ENCODE measurements at regions not wholly inside any gene's neighbourhood (a gene's known extent, or its start where the extent isn't known, plus 50 kb on each side); places are given as distances from the start of the nearest gene placed in this dataset.

DNA sequence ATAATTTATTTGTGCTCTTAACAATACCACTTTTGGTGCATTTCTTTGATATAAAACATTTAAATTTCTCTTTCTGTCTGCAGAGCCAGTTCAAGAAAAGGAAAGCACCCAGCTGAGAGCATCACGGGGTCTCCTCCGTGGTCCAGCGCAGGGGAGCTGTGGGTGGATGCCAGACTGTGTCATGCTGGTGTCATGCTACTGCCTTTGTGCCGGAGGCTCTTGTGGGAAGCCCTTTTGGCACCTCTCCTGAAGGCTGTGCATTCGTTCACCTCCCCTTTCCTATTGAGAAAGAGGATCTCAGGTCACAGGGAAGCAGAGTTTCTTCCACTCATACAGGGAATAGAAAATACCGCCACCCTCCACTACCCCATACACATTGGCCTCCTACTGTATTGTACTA, 450.4 kb downstream of the GALR1 start:
- peak; percentile 53 for DNase-seq (ENCODE audit: low read depth)
- in situ Hi-C loops (cut with HindIII; ENCODE audit: low sequenced_read_pairs) = no loop called here
- H3K4me3 ChIP-seq (ENCODE audit: low read depth, low read length) = no peak overlapping the region
- TF ChIP-seq, protein P1, sequence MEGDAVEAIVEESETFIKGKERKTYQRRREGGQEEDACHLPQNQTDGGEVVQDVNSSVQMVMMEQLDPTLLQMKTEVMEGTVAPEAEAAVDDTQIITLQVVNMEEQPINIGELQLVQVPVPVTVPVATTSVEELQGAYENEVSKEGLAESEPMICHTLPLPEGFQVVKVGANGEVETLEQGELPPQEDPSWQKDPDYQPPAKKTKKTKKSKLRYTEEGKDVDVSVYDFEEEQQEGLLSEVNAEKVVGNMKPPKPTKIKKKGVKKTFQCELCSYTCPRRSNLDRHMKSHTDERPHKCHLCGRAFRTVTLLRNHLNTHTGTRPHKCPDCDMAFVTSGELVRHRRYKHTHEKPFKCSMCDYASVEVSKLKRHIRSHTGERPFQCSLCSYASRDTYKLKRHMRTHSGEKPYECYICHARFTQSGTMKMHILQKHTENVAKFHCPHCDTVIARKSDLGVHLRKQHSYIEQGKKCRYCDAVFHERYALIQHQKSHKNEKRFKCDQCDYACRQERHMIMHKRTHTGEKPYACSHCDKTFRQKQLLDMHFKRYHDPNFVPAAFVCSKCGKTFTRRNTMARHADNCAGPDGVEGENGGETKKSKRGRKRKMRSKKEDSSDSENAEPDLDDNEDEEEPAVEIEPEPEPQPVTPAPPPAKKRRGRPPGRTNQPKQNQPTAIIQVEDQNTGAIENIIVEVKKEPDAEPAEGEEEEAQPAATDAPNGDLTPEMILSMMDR (IDR thresholded peaks at IDR 0.05; ENCODE audit: low read depth, low read length, missing control alignments) = no peak

DNA sequence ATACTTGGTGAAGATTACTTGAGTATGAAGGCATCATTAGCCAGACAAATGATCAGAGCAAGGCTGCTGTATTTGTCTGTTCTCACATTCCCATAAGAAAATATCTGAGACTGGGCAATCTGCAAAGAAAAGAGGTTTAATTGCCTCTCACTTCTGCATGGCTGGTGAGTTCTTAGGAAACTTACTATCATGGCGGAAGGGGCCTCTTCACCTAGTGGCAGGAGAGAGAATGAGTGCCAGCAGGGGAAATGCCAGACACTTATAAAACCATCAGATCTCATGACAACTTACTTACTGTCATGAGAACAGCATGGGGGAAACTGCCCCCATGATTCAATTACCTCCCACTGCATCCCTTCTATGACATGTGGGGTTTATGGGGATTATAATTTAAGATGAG, 452.3 kb downstream of the GALR1 start:
- H3K4me3 ChIP-seq (ENCODE audit: low read depth, low read length) = no peak overlapping the region
- in situ Hi-C loops (cut with HindIII; ENCODE audit: low sequenced_read_pairs) = no loop called here
- TF ChIP-seq, protein P1 (IDR thresholded peaks at IDR 0.05; ENCODE audit: low read depth, low read length, missing control alignments) = no peak
- DNase-seq (ENCODE audit: low read depth) = no peak

DNA sequence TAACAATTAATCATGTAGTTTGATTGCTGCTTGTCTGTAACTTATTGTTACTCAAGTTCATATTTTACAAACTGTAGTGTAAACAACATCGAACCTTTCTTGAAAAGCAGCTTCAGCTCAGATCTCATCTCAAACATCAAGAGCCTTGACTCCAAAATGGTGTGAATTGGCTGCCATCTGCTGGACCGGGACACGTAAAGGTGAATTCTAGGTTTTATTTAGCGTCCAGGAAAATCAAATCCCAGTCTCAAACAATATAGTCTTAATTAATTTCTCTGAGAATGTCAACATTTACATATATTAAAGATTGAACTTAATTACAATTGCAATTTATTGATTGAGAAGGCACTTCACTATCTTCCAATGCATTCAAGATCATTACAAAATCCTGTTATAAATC, 453.0 kb downstream of the GALR1 start:
- TF ChIP-seq, protein P1 (IDR thresholded peaks at IDR 0.05; ENCODE audit: low read depth, low read length, missing control alignments) = peak; percentile 32
- in situ Hi-C loops (cut with HindIII; ENCODE audit: low sequenced_read_pairs) = no loop called here
- DNase-seq (ENCODE audit: low read depth) = peak; percentile 28
- no peak overlapping the region for H3K4me3 ChIP-seq (ENCODE audit: low read depth, low read length)

DNA sequence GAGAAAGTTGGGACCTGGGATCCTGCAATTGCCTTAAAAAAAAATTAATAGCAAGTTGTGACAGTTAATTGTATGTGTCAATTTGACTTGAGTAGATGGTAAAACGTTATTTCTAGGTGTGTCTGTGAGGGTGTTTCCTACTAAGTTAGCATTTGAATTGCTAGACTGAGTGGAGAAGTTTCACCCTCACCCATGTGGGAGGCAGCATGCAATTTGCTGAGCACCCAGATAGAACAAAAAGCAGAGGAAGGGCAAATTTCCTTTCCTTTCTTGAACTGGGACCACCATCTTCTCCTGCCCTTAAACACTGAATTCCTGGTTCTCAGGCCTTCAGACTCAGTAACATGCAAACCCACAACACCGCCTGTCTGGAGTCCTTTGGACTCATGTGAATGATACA, 455.7 kb downstream of the GALR1 start:
- TF ChIP-seq, protein P1 (IDR thresholded peaks at IDR 0.05; ENCODE audit: low read depth, low read length, missing control alignments) = no peak
- in situ Hi-C loops (cut with HindIII; ENCODE audit: low sequenced_read_pairs) = no loop called here
- DNase-seq (ENCODE audit: low read depth) = no peak
- H3K4me3 ChIP-seq (ENCODE audit: low read depth, low read length) = no peak overlapping the region

DNA sequence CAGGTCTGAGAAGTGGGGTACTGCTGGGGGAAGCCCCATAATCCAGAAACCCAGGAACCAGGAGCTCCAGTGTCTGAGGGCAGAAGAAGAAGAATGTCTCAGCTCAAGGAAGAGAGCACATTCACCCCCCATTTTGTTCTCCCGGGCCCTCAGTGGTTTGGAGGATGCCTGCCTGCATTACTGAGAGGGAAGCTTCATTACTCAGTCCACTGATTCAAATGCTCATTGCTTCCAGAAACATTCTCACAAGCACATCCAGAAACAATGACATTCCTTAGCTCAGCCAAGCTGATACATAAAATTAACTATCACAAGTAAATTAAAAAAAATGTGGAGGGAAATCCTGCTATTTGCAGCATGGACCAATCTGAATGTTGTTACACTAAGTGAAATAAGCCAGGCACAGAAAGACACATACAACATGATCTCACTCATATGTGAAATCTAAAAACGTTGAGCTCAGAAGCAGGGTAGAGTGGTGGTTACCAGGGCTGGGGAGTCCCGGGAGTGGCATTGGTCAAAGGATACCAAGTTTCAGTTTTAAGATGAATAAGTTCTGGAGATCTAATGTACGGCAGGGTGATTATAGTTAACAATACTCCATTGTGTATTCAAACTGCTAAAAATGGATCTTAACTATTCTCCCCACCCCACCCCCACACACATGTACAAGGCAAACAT, 459.3 kb downstream of the GALR1 start:
- in situ Hi-C loops (cut with HindIII; ENCODE audit: low sequenced_read_pairs) = no loop called here
- TF ChIP-seq, protein P1 (IDR thresholded peaks at IDR 0.05; ENCODE audit: low read depth, low read length, missing control alignments) = no peak

DNA sequence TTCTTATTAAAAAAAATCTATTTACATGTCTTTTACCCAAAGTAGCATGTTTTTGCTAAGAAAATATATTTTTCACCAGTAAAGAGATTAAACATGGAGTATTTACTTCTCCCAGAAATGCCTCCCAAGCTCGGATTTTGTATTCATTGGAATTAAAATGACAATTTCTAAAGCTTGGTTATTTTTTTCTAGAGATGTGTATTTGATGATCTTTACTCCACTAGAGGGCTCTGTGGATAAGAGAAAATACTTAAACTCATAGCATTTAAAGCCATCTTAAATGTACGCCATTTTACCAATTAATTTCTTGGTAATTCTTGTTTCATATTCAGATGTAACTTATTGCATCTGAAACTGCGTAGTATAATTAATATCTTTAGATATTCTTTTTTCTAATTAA, 461.4 kb downstream of the GALR1 start:
- DNase-seq (ENCODE audit: low read depth) = no peak
- H3K4me3 ChIP-seq (ENCODE audit: low read depth, low read length) = no peak overlapping the region
- in situ Hi-C loops (cut with HindIII; ENCODE audit: low sequenced_read_pairs) = no loop called here
- TF ChIP-seq, protein P1 (IDR thresholded peaks at IDR 0.05; ENCODE audit: low read depth, low read length, missing control alignments) = no peak

More for the DNA sequence above, 459.3 kb downstream of the GALR1 start:
- no peak overlapping the region for H3K4me3 ChIP-seq (ENCODE audit: low read depth, low read length)
- no peak for DNase-seq (ENCODE audit: low read depth)

Measured in astrocyte of the cerebellum (primary cell).